ENCODE measurements at regions not wholly inside any gene's neighbourhood (a gene's known extent, or its start where the extent isn't known, plus 50 kb on each side); places are given as distances from the start of the nearest gene placed in this dataset.

- CTCF ChIA-PET: no interaction called here
Observed at GRCh38 chr2:7826656-7827055, 855.2 kb upstream of the ID2 start.

GRCh38 chr2:7829241-7829640 is 852.6 kb upstream of the ID2 start:
- CTCF ChIA-PET: no interaction called here
- no peaks in the 10 kb centered on the region for H3K9me3 ChIP-seq (ENCODE audit: control insufficient read depth, insufficient read depth, low read depth, low read length)
- POLR2A ChIA-PET: no interaction called here
- no peak overlapping the region for H3K27ac ChIP-seq (ENCODE audit: extremely low read depth, low read depth, low read length)
- H3K4me3 ChIP-seq (ENCODE audit: low read depth, low read length): no peak overlapping the region
- no peaks in the 10 kb centered on the region for H3K36me3 ChIP-seq (ENCODE audit: control insufficient read depth in 2 of 2, insufficient read depth in 1 of 2, low read length in 2 of 2)
- H3K4me1 ChIP-seq (ENCODE audit: control insufficient read depth, insufficient read depth, low read length): no peaks in the 10 kb centered on the region
- TF ChIP-seq ZSCAN30 (tag by site-specific recombination; IDR thresholded peaks at IDR 0.05) (no peak), HOXD13 (CRISPR knock-in tag; IDR thresholded peaks at IDR 0.05; ENCODE audit: borderline replicate concordance) (no peak), ZFP37 (tag by site-specific recombination; IDR thresholded peaks at IDR 0.05) (no peak), ZNF621 (tag by site-specific recombination; IDR thresholded peaks at IDR 0.05) (no peak), ZNF148 (tag by site-specific recombination; IDR thresholded peaks at IDR 0.05; ENCODE audit: borderline replicate concordance) (no peak), ZNF239 (tag by site-specific recombination; IDR thresholded peaks at IDR 0.05) (no peak), ZNF37A (tag by site-specific recombination; IDR thresholded peaks at IDR 0.05) (no peak), ZNF510 (tag by site-specific recombination; IDR thresholded peaks at IDR 0.05; ENCODE audit: insufficient replicate concordance) (no peak), ZFP69B (tag by site-specific recombination; IDR thresholded peaks at IDR 0.05) (no peak), AEBP2 (tag by site-specific recombination; IDR thresholded peaks at IDR 0.05; ENCODE audit: borderline replicate concordance) (no peak), ZBTB6 (tag by site-specific recombination; IDR thresholded peaks at IDR 0.05) (no peak), ZSCAN18 (tag by site-specific recombination; IDR thresholded peaks at IDR 0.05) (no peak)
- TF ChIP-seq, protein P1, sequence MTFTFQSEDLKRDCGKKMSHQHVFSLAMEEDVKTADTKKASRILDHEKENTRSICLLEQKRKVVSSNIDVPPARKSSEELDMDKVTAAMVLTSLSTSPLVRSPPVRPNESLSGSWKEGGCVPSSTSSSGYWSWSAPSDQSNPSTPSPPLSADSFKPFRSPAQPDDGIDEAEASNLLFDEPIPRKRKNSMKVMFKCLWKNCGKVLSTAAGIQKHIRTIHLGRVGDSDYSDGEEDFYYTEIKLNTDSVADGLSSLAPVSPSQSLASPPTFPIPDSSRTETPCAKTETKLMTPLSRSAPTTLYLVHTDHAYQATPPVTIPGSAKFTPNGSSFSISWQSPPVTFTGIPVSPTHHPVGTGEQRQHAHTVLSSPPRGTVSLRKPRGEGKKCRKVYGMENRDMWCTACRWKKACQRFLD (tag by site-specific recombination; IDR thresholded peaks at IDR 0.05): no peak
- TF ChIP-seq, protein P2, sequence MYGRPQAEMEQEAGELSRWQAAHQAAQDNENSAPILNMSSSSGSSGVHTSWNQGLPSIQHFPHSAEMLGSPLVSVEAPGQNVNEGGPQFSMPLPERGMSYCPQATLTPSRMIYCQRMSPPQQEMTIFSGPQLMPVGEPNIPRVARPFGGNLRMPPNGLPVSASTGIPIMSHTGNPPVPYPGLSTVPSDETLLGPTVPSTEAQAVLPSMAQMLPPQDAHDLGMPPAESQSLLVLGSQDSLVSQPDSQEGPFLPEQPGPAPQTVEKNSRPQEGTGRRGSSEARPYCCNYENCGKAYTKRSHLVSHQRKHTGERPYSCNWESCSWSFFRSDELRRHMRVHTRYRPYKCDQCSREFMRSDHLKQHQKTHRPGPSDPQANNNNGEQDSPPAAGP (tag by site-specific recombination; IDR thresholded peaks at IDR 0.05): no peak
- TF ChIP-seq, protein P3, sequence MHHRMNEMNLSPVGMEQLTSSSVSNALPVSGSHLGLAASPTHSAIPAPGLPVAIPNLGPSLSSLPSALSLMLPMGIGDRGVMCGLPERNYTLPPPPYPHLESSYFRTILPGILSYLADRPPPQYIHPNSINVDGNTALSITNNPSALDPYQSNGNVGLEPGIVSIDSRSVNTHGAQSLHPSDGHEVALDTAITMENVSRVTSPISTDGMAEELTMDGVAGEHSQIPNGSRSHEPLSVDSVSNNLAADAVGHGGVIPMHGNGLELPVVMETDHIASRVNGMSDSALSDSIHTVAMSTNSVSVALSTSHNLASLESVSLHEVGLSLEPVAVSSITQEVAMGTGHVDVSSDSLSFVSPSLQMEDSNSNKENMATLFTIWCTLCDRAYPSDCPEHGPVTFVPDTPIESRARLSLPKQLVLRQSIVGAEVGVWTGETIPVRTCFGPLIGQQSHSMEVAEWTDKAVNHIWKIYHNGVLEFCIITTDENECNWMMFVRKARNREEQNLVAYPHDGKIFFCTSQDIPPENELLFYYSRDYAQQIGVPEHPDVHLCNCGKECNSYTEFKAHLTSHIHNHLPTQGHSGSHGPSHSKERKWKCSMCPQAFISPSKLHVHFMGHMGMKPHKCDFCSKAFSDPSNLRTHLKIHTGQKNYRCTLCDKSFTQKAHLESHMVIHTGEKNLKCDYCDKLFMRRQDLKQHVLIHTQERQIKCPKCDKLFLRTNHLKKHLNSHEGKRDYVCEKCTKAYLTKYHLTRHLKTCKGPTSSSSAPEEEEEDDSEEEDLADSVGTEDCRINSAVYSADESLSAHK (tag by site-specific recombination; IDR thresholded peaks at IDR 0.05): no peak

More at GRCh38 chr2:7826656-7827055, 855.2 kb upstream of the ID2 start:
- Histone ChIP-seq H3K9me3 (ENCODE audit: control insufficient read depth, insufficient read depth, low read depth, low read length) (no peaks in the 10 kb centered on the region), H3K27ac (ENCODE audit: extremely low read depth, low read depth, low read length) (no peak overlapping the region), H3K4me3 (ENCODE audit: low read depth, low read length) (no peak overlapping the region), H3K36me3 (ENCODE audit: control insufficient read depth in 2 of 2, insufficient read depth in 1 of 2, low read length in 2 of 2) (no peaks in the 10 kb centered on the region), H3K4me1 (ENCODE audit: control insufficient read depth, insufficient read depth, low read length) (no peaks in the 10 kb centered on the region)
- POLR2A ChIA-PET: no interaction called here
- TF ChIP-seq, protein P4, sequence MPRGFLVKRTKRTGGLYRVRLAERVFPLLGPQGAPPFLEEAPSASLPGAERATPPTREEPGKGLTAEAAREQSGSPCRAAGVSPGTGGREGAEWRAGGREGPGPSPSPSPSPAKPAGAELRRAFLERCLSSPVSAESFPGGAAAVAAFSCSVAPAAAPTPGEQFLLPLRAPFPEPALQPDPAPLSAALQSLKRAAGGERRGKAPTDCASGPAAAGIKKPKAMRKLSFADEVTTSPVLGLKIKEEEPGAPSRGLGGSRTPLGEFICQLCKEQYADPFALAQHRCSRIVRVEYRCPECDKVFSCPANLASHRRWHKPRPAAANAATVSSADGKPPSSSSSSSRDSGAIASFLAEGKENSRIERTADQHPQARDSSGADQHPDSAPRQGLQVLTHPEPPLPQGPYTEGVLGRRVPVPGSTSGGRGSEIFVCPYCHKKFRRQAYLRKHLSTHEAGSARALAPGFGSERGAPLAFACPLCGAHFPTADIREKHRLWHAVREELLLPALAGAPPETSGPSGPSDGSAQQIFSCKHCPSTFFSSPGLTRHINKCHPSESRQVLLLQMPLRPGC (tag by site-specific recombination; IDR thresholded peaks at IDR 0.05): no peak
- TF ChIP-seq ZNF658 (tag by site-specific recombination; IDR thresholded peaks at IDR 0.05): no peak
- TF ChIP-seq SCRT1 (tag by site-specific recombination; IDR thresholded peaks at IDR 0.05; ENCODE audit: borderline replicate concordance): no peak
- TF ChIP-seq ZEB2 (tag by site-specific recombination; IDR thresholded peaks at IDR 0.05): no peak
- no peak for TF ChIP-seq SP7 (tag by site-specific recombination; IDR thresholded peaks at IDR 0.05)
- no peak for TF ChIP-seq GLIS1 (tag by site-specific recombination; IDR thresholded peaks at IDR 0.05)
